ENCODE measurements at regions not wholly inside any gene's neighbourhood (a gene's known extent, or its start where the extent isn't known, plus 50 kb on each side); places are given as distances from the start of the nearest gene placed in this dataset.

- no peak for TF ChIP-seq CTCF (conservative IDR thresholded peaks at IDR 0.05; ENCODE audit: low read length)
- TF ChIP-seq EZH2phosphoT487 (IDR thresholded peaks at IDR 0.05; ENCODE audit: borderline replicate concordance, low read depth, low read length): no peak
Observed at GRCh38 chr7:88480896-88481295, 174.2 kb upstream of the STEAP4 start.

Measured in OCI-LY7 (cell line).